ENCODE measurements at regions not wholly inside any gene's neighbourhood (a gene's known extent, or its start where the extent isn't known, plus 50 kb on each side); places are given as distances from the start of the nearest gene placed in this dataset.
"Not testable (repeated sequence)": the region's sequence is repeated elsewhere in the genome, so short reads cannot be mapped to it uniquely, and the experiment has no call there.

- no peak overlapping the region for H3K4me3 ChIP-seq (ENCODE audit: low read length)
- H3K9me2 ChIP-seq (replicated peaks; ENCODE audit: control insufficient read depth, low read length): no peaks in the 10 kb centered on the region
- no peaks in the 10 kb centered on the region for H3K4me1 ChIP-seq (ENCODE audit: control insufficient read depth, low read length)
- H3K36me3 ChIP-seq (ENCODE audit: control insufficient read depth, low read length): no peaks in the 10 kb centered on the region
- no peaks in the 10 kb centered on the region for H4K20me1 ChIP-seq (ENCODE audit: control insufficient read depth, insufficient read depth, low read depth, low read length)
- H3F3A ChIP-seq (ENCODE audit: control insufficient read depth, insufficient read depth): no peaks in the 10 kb centered on the region
- no peaks in the 10 kb centered on the region for H3K27me3 ChIP-seq (ENCODE audit: control insufficient read depth, low read length)
- H3K4me2 ChIP-seq (ENCODE audit: low read length): no peak overlapping the region
- H3K9me3 ChIP-seq (ENCODE audit: control insufficient read depth, insufficient read depth, low read length): no peaks in the 10 kb centered on the region
- no peak for TF ChIP-seq EZH2phosphoT487 (IDR thresholded peaks at IDR 0.05; ENCODE audit: borderline replicate concordance, low read length)
- TF ChIP-seq, protein P1, sequence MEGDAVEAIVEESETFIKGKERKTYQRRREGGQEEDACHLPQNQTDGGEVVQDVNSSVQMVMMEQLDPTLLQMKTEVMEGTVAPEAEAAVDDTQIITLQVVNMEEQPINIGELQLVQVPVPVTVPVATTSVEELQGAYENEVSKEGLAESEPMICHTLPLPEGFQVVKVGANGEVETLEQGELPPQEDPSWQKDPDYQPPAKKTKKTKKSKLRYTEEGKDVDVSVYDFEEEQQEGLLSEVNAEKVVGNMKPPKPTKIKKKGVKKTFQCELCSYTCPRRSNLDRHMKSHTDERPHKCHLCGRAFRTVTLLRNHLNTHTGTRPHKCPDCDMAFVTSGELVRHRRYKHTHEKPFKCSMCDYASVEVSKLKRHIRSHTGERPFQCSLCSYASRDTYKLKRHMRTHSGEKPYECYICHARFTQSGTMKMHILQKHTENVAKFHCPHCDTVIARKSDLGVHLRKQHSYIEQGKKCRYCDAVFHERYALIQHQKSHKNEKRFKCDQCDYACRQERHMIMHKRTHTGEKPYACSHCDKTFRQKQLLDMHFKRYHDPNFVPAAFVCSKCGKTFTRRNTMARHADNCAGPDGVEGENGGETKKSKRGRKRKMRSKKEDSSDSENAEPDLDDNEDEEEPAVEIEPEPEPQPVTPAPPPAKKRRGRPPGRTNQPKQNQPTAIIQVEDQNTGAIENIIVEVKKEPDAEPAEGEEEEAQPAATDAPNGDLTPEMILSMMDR (IDR thresholded peaks at IDR 0.05; ENCODE audit: low read depth, low read length, poor library complexity, severe bottlenecking): no peak
- no peak overlapping the region for H3K27ac ChIP-seq (ENCODE audit: low read depth, low read length)
- H3K79me2 ChIP-seq (ENCODE audit: control insufficient read depth, low read length): no peaks in the 10 kb centered on the region
These were observed 564.2 kb downstream of the PTPRU start for GRCh38 chr1:29800522-29800956.

DNA sequence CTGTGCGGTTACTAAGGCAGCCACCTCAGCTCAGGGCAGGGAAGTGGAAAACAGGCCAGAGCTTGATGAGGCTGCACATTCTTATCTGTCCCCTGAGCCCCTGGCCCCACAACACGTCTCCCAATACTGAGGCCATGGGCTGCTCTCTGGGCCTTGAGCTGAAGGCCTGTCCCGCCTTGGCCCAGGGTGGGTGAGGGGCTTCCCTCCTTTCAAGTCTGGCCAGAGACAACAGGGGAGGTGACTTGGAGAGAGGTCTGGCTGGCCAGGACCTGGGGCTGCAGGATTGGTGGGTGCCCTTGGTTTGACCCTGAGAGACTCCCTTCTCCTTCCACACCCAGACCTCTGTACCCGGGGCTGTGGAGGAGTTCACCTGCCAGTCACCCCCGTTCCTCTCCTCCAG is 563.8 kb downstream of the PTPRU start:
- H3K27me3 ChIP-seq (ENCODE audit: control insufficient read depth, low read length): no peaks in the 10 kb centered on the region
- H3K4me3 ChIP-seq (ENCODE audit: low read length): no peak overlapping the region
- no peaks in the 10 kb centered on the region for H3K9me3 ChIP-seq (ENCODE audit: control insufficient read depth, insufficient read depth, low read length)
- no peaks in the 10 kb centered on the region for H3K4me1 ChIP-seq (ENCODE audit: control insufficient read depth, low read length)
- H3K27ac ChIP-seq (ENCODE audit: low read depth, low read length): no peak overlapping the region
- no peaks in the 10 kb centered on the region for H3K36me3 ChIP-seq (ENCODE audit: control insufficient read depth, low read length)
- H3K9me2 ChIP-seq (replicated peaks; ENCODE audit: control insufficient read depth, low read length): no peaks in the 10 kb centered on the region
- TF ChIP-seq, protein P1 (IDR thresholded peaks at IDR 0.05; ENCODE audit: low read depth, low read length, poor library complexity, severe bottlenecking): no peak
- TF ChIP-seq EZH2phosphoT487 (IDR thresholded peaks at IDR 0.05; ENCODE audit: borderline replicate concordance, low read length): no peak
- no peaks in the 10 kb centered on the region for H3K79me2 ChIP-seq (ENCODE audit: control insufficient read depth, low read length)
- H3K4me2 ChIP-seq (ENCODE audit: low read length): no peak overlapping the region
- H4K20me1 ChIP-seq (ENCODE audit: control insufficient read depth, insufficient read depth, low read depth, low read length): no peaks in the 10 kb centered on the region
- H3F3A ChIP-seq (ENCODE audit: control insufficient read depth, insufficient read depth): no peaks in the 10 kb centered on the region

- Histone ChIP-seq H3K27ac (ENCODE audit: low read depth, low read length) (no peak overlapping the region), H3K79me2 (ENCODE audit: control insufficient read depth, low read length) (no peaks in the 10 kb centered on the region), H3K4me1 (ENCODE audit: control insufficient read depth, low read length) (no peaks in the 10 kb centered on the region), H3K9me3 (ENCODE audit: control insufficient read depth, insufficient read depth, low read length) (no peaks in the 10 kb centered on the region), H3F3A (ENCODE audit: control insufficient read depth, insufficient read depth) (no peaks in the 10 kb centered on the region), H4K20me1 (ENCODE audit: control insufficient read depth, insufficient read depth, low read depth, low read length) (no peaks in the 10 kb centered on the region), H3K9me2 (replicated peaks; ENCODE audit: control insufficient read depth, low read length) (no peaks in the 10 kb centered on the region), H3K27me3 (ENCODE audit: control insufficient read depth, low read length) (no peaks in the 10 kb centered on the region), H3K4me3 (ENCODE audit: low read length) (no peak overlapping the region), H3K36me3 (ENCODE audit: control insufficient read depth, low read length) (no peaks in the 10 kb centered on the region), H3K4me2 (ENCODE audit: low read length) (no peak overlapping the region)
- TF ChIP-seq, protein P1 (IDR thresholded peaks at IDR 0.05; ENCODE audit: low read depth, low read length, poor library complexity, severe bottlenecking): no peak
- no peak for TF ChIP-seq EZH2phosphoT487 (IDR thresholded peaks at IDR 0.05; ENCODE audit: borderline replicate concordance, low read length)
These were observed 562.6 kb downstream of the PTPRU start for GRCh38 chr1:29798699-29799566.

- H3K4me2 ChIP-seq (ENCODE audit: low read length); H4K20me1 ChIP-seq (ENCODE audit: control insufficient read depth, insufficient read depth, low read depth, low read length); H3K4me1 ChIP-seq (ENCODE audit: control insufficient read depth, low read length); H3K27ac ChIP-seq (ENCODE audit: low read depth, low read length); H3F3A ChIP-seq (ENCODE audit: control insufficient read depth, insufficient read depth); H3K9me2 ChIP-seq (replicated peaks; ENCODE audit: control insufficient read depth, low read length); H3K36me3 ChIP-seq (ENCODE audit: control insufficient read depth, low read length); H3K9me3 ChIP-seq (ENCODE audit: control insufficient read depth, insufficient read depth, low read length); H3K27me3 ChIP-seq (ENCODE audit: control insufficient read depth, low read length); H3K4me3 ChIP-seq (ENCODE audit: low read length); H3K79me2 ChIP-seq (ENCODE audit: control insufficient read depth, low read length): not testable (repeated sequence)
These were observed 560.8 kb downstream of the PTPRU start for GRCh38 chr1:29797125-29797524.

- H3K4me2 ChIP-seq (ENCODE audit: low read length); H3K79me2 ChIP-seq (ENCODE audit: control insufficient read depth, low read length): not testable (repeated sequence)
These were observed 559.6 kb downstream of the PTPRU start for GRCh38 chr1:29795965-29796364.

More at GRCh38 chr1:29795965-29796364, 559.6 kb downstream of the PTPRU start:
- not testable (repeated sequence) for H3K4me1 ChIP-seq (ENCODE audit: control insufficient read depth, low read length); H3K27ac ChIP-seq (ENCODE audit: low read depth, low read length); H3F3A ChIP-seq (ENCODE audit: control insufficient read depth, insufficient read depth); H3K9me2 ChIP-seq (replicated peaks; ENCODE audit: control insufficient read depth, low read length); H4K20me1 ChIP-seq (ENCODE audit: control insufficient read depth, insufficient read depth, low read depth, low read length); H3K36me3 ChIP-seq (ENCODE audit: control insufficient read depth, low read length); H3K27me3 ChIP-seq (ENCODE audit: control insufficient read depth, low read length); H3K9me3 ChIP-seq (ENCODE audit: control insufficient read depth, insufficient read depth, low read length); H3K4me3 ChIP-seq (ENCODE audit: low read length)
